ENCODE measurements at regions not wholly inside any gene's neighbourhood (a gene's known extent, or its start where the extent isn't known, plus 50 kb on each side); places are given as distances from the start of the nearest gene placed in this dataset.

DNA sequence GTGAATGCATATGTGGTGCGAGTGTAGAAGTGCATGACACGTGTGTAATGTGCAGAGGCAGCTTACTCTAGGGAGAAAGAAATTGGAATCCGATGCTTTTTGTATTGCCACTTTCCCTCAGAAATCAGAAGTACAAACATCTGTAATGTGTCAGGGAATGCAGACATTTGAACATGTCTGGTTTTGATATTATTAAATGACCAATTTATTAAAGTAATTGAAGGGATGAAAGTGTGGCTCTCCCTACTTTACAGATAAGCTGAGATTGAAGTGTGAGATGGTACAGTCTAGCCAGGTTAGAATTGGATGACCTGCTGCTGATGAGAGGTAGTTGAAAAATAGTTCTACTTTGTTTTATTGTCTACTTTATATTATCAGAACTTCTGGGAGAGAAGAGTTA is 74.5 kb upstream of the NT5C1B start:
- TF ChIP-seq CTCF (optimal IDR thresholded peaks at IDR 0.05 in 1 of 3, IDR thresholded peaks at IDR 0.05 in 1 of 3, conservative IDR thresholded peaks at IDR 0.05 in 1 of 3; ENCODE audit: extremely low read depth in 1 of 3, insufficient read depth in 2 of 3, low read length in 3 of 3) (no peak), EZH2 (IDR thresholded peaks at IDR 0.05; ENCODE audit: low read length) (no peak)

All from keratinocyte (primary cell).